GM12872 (cell line): ENCODE measurements at regions not wholly inside any gene's neighbourhood (a gene's known extent, or its start where the extent isn't known, plus 50 kb on each side); places are given as distances from the start of the nearest gene placed in this dataset.

Experiments
- CTCF ChIP-seq: IDR thresholded peaks from 3 replicates; pipeline ENCODE4 v1.5.1; 2011; ENCODE audit warnings: low read depth, mild to moderate bottlenecking, low read length, moderate library complexity; ENCODE audit not compliant: insufficient read depth

GRCh38 chr2:35125871-35126270 is 1229.7 kb upstream of the CRIM1 start:
- no peak for TF ChIP-seq CTCF

- no peak for TF ChIP-seq CTCF
Observed at GRCh38 chr2:35125278-35125677, 1230.3 kb upstream of the CRIM1 start.

- TF ChIP-seq CTCF, result no peak
Observed at GRCh38 chr2:35116151-35116550, 1239.4 kb upstream of the CRIM1 start.

GRCh38 chr2:35114765-35115164 is 1240.8 kb upstream of the CRIM1 start:
- peak; percentile 44; the same call in 2 of the 3 replicates for TF ChIP-seq CTCF

- no peak for TF ChIP-seq CTCF
Observed at GRCh38 chr2:35104309-35104708, 1251.3 kb upstream of the CRIM1 start.

GRCh38 chr2:35099342-35099741 is 1256.2 kb upstream of the CRIM1 start:
- no peak for TF ChIP-seq CTCF

GRCh38 chr2:35082072-35082471 is 1273.5 kb upstream of the CRIM1 start:
- TF ChIP-seq CTCF, result no peak

- no peak for TF ChIP-seq CTCF
Observed at GRCh38 chr2:35081622-35082015, 1274.0 kb upstream of the CRIM1 start.
